GM12892 (cell line): ENCODE measurements at regions not wholly inside any gene's neighbourhood (a gene's known extent, or its start where the extent isn't known, plus 50 kb on each side); places are given as distances from the start of the nearest gene placed in this dataset.

ENCODE experiments used
- POLR2A ChIP-seq: IDR thresholded peaks from 2 replicates; pipeline ENCODE4 v1.6.1; 2011; ENCODE audit warnings: low read depth, low read length, control low read depth
- POLR2AphosphoS5 ChIP-seq: IDR thresholded peaks from 2 replicates; pipeline ENCODE4 v1.6.1; 2011; ENCODE audit warnings: low read depth, low read length, control low read depth
- TAF1 ChIP-seq: IDR thresholded peaks from 2 replicates; pipeline ENCODE4 v1.6.1; 2011; ENCODE audit warnings: low read depth, mild to moderate bottlenecking, control low read depth, low read length, borderline replicate concordance

GRCh38 chr4:152207378-152207720, 328.5 kb downstream of the FBXW7 start:
- TF ChIP-seq POLR2A (no peak), POLR2AphosphoS5 (no peak), TAF1 (no peak)
